Activated B cell treated with CpG ODN at 0.5 μM for 24 hours (primary cell): ENCODE measurements at regions not wholly inside any gene's neighbourhood (a gene's known extent, or its start where the extent isn't known, plus 50 kb on each side); places are given as distances from the start of the nearest gene placed in this dataset.

ENCODE experiments used
- ATAC-seq: fragments of 200-7000 bp; cut with Tn5 transposase; one replicate; pipeline ENCODE4 v1.10.0; 2021; ENCODE audit warnings: low read depth, mild to moderate bottlenecking, moderate library complexity
- CTCF ChIA-PET: fragments of 350-600 bp; sonication (Branson Sonifier 250); formaldehyde crosslinking; loops from one replicate; lab custom pipeline; 2021; ENCODE audit warnings: antibody characterized with exemption; lab: Charles Lee
- POLR2A ChIA-PET: fragments of 350-600 bp; sonication (Branson Sonifier 250); formaldehyde crosslinking; loops from one replicate; lab custom pipeline; 2021; ENCODE audit warnings: antibody characterized with exemption; lab: Charles Lee
- DNase-seq: peaks from one replicate; pipeline ENCODE4 v3.0.0; 2022
- H3K27ac Mint-ChIP-seq: one replicate; pipeline ENCODE4 v1.8.0; 2020; ENCODE audit warnings: mixed read lengths
- H3K27me3 Mint-ChIP-seq: one replicate; pipeline ENCODE4 v1.8.0; 2021; ENCODE audit warnings: mixed read lengths
- H3K36me3 Mint-ChIP-seq: one replicate; pipeline ENCODE4 v1.8.0; 2021; ENCODE audit warnings: low read depth, mixed read lengths
- H3K4me1 Mint-ChIP-seq: one replicate; pipeline ENCODE4 v1.8.0; 2021; ENCODE audit warnings: mixed read lengths
- H3K4me3 Mint-ChIP-seq: one replicate; pipeline ENCODE4 v1.8.0; 2020; ENCODE audit warnings: mild to moderate bottlenecking, mixed read lengths
- H3K9me3 Mint-ChIP-seq: one replicate; pipeline ENCODE4 v1.8.0; 2020; ENCODE audit warnings: mixed read lengths
- intact Hi-C: fragments of 100-400 bp; cut with micrococcal nuclease; formaldehyde crosslinking; loops from one replicate; pipeline ENCODE4 v1.15.1; 2024
- TF ChIP-seq, protein P1 (sequence below): fragments of 200-600 bp; IDR thresholded peaks from one replicate; pipeline ENCODE4 v1.8.0; 2022; ENCODE audit warnings: antibody characterized with exemption, mild to moderate bottlenecking

DNA sequence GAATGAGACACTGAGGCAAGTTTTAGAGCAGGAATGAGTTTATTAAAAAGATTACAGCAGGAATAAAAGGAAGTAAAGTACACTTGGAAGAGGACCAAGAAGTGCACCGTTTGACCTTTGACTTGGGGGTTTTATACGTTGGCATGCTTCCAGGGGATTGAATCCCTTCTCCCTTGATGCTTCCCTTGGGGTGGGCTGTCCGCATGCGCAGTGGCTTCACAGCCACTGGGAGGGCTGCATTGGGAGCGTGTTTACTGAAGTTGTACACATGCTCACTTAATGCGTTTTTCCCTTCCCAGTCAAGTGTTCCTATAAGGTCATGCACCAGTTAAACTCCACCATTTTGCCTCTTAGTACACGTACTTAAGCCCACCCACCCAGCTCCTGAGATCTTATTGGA lies 72.4 kb upstream of the MARK1 start:
- H3K27me3 Mint-ChIP-seq: peaks cover 13% of the 10 kb centered on the region
- no peak for DNase-seq
- no peaks in the 10 kb centered on the region for H3K36me3 Mint-ChIP-seq
- TF ChIP-seq, protein P1, sequence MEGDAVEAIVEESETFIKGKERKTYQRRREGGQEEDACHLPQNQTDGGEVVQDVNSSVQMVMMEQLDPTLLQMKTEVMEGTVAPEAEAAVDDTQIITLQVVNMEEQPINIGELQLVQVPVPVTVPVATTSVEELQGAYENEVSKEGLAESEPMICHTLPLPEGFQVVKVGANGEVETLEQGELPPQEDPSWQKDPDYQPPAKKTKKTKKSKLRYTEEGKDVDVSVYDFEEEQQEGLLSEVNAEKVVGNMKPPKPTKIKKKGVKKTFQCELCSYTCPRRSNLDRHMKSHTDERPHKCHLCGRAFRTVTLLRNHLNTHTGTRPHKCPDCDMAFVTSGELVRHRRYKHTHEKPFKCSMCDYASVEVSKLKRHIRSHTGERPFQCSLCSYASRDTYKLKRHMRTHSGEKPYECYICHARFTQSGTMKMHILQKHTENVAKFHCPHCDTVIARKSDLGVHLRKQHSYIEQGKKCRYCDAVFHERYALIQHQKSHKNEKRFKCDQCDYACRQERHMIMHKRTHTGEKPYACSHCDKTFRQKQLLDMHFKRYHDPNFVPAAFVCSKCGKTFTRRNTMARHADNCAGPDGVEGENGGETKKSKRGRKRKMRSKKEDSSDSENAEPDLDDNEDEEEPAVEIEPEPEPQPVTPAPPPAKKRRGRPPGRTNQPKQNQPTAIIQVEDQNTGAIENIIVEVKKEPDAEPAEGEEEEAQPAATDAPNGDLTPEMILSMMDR: no peak
- no peak overlapping the region for H3K4me3 Mint-ChIP-seq
- no peaks in the 10 kb centered on the region for H3K4me1 Mint-ChIP-seq
- no peaks in the 10 kb centered on the region for H3K9me3 Mint-ChIP-seq
- H3K27ac Mint-ChIP-seq: no peak overlapping the region
- ATAC-seq: no peak
- CTCF ChIA-PET: no interaction called here
- intact Hi-C loops: no loop called here
- POLR2A ChIA-PET: no interaction called here

DNA sequence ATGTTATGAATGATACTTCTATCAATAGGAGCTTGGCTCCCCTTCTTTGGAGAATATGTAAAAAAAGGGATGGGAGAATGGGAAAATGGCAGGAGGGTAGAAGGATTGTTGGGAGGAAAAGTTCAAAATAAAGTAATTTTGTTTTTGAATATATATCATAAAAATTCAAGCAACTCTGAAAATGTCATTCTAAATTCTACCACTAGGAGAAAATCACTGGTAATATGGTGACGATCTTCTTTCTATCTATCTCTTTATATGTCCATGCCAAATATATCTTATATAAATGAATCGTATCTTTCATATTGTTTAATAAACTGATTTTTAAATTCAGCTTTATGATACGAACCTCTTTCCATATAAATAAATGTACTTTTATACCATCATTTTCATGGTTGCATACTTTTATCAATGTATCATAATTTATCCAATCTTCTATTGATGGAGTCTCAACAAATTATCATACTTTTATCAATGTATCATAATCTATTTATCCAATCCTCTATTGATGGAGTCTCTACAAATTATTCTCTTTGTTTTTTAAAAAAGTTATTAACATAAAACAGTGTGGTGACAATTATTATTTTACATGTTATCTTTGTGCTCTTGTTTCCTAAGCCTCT lies 73.7 kb upstream of the MARK1 start:
- no peak overlapping the region for H3K4me3 Mint-ChIP-seq
- TF ChIP-seq, protein P1: no peak
- H3K27ac Mint-ChIP-seq: no peak overlapping the region
- intact Hi-C loops: no loop called here
- peaks cover 14% of the 10 kb centered on the region for H3K27me3 Mint-ChIP-seq
- ChIA-PET CTCF (no interaction called here), POLR2A (no interaction called here)
- no peak for DNase-seq
- no peaks in the 10 kb centered on the region for H3K36me3 Mint-ChIP-seq
- no peaks in the 10 kb centered on the region for H3K4me1 Mint-ChIP-seq
- no peak for ATAC-seq
- no peaks in the 10 kb centered on the region for H3K9me3 Mint-ChIP-seq

- ATAC-seq (no peak), DNase-seq (no peak)
These were observed 74.6 kb upstream of the MARK1 start for GRCh38 chr1:220453371-220453770.

DNA sequence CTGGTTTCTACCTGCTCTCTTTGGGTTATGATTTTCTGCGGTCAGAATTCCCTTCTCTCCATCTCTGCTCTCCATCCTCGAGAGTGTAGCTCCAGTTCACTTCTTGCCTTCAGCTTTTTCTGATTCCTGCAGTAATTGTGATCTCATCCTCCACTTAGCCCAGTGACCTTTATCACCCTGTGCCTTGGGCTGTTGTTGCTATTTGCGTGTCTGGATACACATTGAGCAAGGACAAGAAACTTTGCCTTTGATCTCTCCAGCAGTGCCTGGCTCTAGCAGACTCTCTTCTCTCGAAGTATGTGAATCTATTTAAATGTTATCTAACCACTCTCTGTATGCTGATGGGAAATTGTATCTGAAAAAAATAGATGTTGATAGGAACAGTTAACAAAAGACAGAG lies 76.4 kb upstream of the MARK1 start:
- ATAC-seq (no peak), DNase-seq (no peak)
- H3K4me1 Mint-ChIP-seq: no peaks in the 10 kb centered on the region
- POLR2A ChIA-PET: no interaction called here
- H3K27ac Mint-ChIP-seq: no peak overlapping the region
- no peaks in the 10 kb centered on the region for H3K36me3 Mint-ChIP-seq
- CTCF ChIA-PET: no interaction called here
- H3K9me3 Mint-ChIP-seq: no peaks in the 10 kb centered on the region
- TF ChIP-seq, protein P1: no peak
- H3K4me3 Mint-ChIP-seq: no peak overlapping the region
- peaks cover 14% of the 10 kb centered on the region for H3K27me3 Mint-ChIP-seq
- intact Hi-C loops: no loop called here

More at GRCh38 chr1:220453371-220453770, 74.6 kb upstream of the MARK1 start:
- peaks cover 14% of the 10 kb centered on the region for H3K27me3 Mint-ChIP-seq
- intact Hi-C loops: no loop called here
- POLR2A ChIA-PET: no interaction called here
- H3K4me3 Mint-ChIP-seq: no peak overlapping the region
- H3K27ac Mint-ChIP-seq: no peak overlapping the region
- no peaks in the 10 kb centered on the region for H3K36me3 Mint-ChIP-seq
- H3K4me1 Mint-ChIP-seq: no peaks in the 10 kb centered on the region
- no peaks in the 10 kb centered on the region for H3K9me3 Mint-ChIP-seq
- CTCF ChIA-PET: no interaction called here
- TF ChIP-seq, protein P1: no peak

DNA sequence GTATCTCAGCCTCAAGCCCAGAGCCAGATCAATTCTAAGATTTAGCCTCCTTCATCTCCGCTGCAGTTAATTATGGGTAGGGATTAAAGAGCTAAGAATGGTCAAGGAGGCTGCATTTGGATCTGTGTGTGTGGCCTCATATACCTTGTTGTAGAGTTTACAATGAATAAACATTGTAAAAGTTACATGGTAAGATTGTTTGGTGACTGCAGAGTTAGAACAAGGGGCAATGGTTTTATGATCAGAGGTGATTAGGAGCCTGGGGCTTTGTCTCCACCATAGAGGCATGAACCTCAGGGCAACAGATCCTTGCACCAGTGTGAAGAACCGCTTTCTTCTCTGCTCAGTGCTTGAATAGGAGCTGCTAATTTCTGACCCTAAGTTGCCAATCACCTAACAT lies 77.0 kb upstream of the MARK1 start:
- no peaks in the 10 kb centered on the region for H3K4me1 Mint-ChIP-seq
- H3K4me3 Mint-ChIP-seq: no peak overlapping the region
- no peaks in the 10 kb centered on the region for H3K9me3 Mint-ChIP-seq
- ChIA-PET CTCF (no interaction called here), POLR2A (no interaction called here)
- DNase-seq (no peak), ATAC-seq (no peak)
- peaks cover 14% of the 10 kb centered on the region for H3K27me3 Mint-ChIP-seq
- H3K36me3 Mint-ChIP-seq: no peaks in the 10 kb centered on the region
- intact Hi-C loops: no loop called here
- TF ChIP-seq, protein P1: no peak
- no peak overlapping the region for H3K27ac Mint-ChIP-seq
